ENCODE measurements at regions not wholly inside any gene's neighbourhood (a gene's known extent, or its start where the extent isn't known, plus 50 kb on each side); places are given as distances from the start of the nearest gene placed in this dataset.

DNA sequence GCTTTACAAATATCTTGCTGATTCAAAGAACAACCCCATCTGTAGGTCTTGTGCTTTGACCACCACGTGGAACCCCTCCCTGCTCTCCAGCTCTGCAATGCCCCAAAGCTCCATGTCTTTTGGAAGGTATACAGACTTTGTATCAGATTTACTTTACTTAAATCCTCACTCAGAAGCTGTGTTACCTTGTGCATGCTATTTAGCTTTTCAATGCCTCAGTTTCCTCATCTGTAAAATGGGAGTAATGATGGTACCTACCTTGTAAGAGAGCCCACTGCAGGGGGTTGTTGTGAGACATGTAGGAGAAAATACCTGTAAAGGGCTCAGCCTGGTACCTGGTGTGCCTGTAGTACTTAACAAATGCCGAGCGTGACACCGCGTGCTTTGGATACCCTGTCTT, 200.2 kb upstream of the CHD6 start:
- no peak overlapping the region for H3K27ac ChIP-seq
- TF ChIP-seq ZFX (IDR thresholded peaks at IDR 0.05) (no peak), CTCF (conservative IDR thresholded peaks at IDR 0.05) (no peak)

GRCh38 chr20:41811456-41811855, 193.3 kb upstream of the CHD6 start:
- TF ChIP-seq ZFX (IDR thresholded peaks at IDR 0.05) (no peak), CTCF (conservative IDR thresholded peaks at IDR 0.05) (no peak)
- H3K27ac ChIP-seq = no peak overlapping the region

DNA sequence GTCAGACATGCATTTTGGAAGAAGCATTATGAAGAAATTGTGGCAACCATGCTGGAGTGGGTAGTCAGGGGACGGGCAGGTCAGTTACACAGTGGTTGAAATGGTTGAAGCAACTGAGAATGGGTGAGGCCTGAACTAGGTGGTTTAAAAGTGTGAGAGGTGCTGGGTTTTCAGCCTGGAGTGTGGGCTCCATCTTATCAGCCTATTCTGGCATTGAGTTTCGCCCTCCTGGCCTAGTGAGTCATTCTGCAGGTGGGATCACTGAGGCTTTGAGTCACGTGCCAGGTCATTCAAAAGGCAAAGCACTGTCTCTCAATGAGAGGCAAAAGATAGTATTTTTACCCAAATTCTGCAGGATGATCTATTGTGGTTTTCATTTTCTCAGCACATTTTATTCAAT, 181.9 kb upstream of the CHD6 start:
- no peak for TF ChIP-seq ZFX (IDR thresholded peaks at IDR 0.05)
- no peak overlapping the region for H3K27ac ChIP-seq

- no peak overlapping the region for H3K27ac ChIP-seq
- TF ChIP-seq ZFX (IDR thresholded peaks at IDR 0.05) (no peak), CTCF (conservative IDR thresholded peaks at IDR 0.05) (no peak)
Measured at GRCh38 chr20:41798930-41799502, 180.8 kb upstream of the CHD6 start.

DNA sequence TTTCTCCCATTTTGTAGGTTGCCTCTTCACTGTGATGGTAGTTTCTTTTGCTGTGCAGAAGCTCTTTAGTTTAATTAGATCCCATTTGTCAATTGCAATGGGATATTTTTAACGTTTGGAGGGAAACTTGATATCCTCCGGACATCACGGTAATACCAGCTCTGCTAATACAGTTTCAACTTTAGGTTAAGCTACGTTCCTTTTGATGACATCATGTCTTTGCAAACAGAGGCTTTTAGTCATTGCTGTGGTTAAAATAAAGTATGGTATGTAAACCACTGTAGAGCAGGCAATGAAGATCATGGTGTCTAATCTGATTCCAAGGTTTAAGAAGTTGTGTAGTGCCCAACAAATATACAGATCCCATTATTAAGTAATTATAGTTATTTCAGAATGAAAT, 168.0 kb upstream of the CHD6 start:
- TF ChIP-seq ZFX (IDR thresholded peaks at IDR 0.05) = no peak
- no peak for TF ChIP-seq CTCF (conservative IDR thresholded peaks at IDR 0.05)
- no peak overlapping the region for H3K27ac ChIP-seq

- no peak overlapping the region; the same call in 1 of the 2 replicates for H3K27ac ChIP-seq
- TF ChIP-seq CTCF (conservative IDR thresholded peaks at IDR 0.05) (no peak), ZFX (IDR thresholded peaks at IDR 0.05) (no peak)
Measured at GRCh38 chr20:41784209-41784958, 166.2 kb upstream of the CHD6 start.

DNA sequence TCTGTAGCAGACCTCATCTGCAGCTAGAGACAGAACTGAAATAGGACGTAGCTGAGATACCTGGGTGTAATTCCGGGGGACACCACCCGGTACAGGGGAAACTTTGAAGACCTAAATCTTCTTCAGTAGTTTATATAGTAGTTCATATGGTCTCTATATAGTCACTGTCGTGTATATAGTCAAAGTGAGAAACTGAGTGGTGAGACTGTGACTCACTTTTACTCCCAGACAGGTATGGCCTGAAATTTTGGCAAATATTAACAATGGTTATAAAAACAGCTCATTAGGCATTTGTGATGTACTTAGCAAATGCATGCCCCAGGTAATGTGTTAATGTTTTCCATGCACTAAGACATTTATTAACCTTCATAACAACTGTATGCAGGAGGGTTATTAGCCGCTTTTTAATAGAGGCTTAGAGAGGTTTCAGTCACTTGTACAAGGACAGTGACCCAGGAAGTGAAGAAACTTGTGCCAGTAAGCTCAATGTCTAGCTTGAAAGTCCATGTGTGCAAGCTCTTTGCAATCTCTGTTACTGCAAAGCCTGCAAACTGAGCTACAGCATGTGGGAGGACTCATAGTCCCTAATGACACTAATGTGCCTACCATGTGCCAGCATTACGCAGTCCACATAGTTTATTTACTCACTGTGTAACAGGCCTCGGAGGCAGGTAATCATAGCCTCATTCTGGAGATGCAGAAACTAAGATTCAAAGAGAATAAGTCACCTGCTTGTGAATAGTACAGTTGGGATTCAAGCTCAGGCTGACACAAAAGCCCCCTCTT, 165.4 kb upstream of the CHD6 start:
- H3K27ac ChIP-seq = no peak overlapping the region; the same call in 1 of the 2 replicates
- no peak for TF ChIP-seq CTCF (conservative IDR thresholded peaks at IDR 0.05)
- no peak for TF ChIP-seq ZFX (IDR thresholded peaks at IDR 0.05)

Data from C4-2B (cell line).